ENCODE measurements at regions not wholly inside any gene's neighbourhood (a gene's known extent, or its start where the extent isn't known, plus 50 kb on each side); places are given as distances from the start of the nearest gene placed in this dataset.

- Mint-ChIP-seq H3K4me3 (ENCODE audit: unreplicated experiment) (no peak overlapping the region), H3K27ac (ENCODE audit: unreplicated experiment) (no peak overlapping the region), H3K4me1 (ENCODE audit: unreplicated experiment) (no peaks in the 10 kb centered on the region), H3K9me3 (ENCODE audit: unreplicated experiment) (no peaks in the 10 kb centered on the region), H3K27me3 (ENCODE audit: unreplicated experiment) (no peaks in the 10 kb centered on the region), H3K36me3 (ENCODE audit: unreplicated experiment) (no peaks in the 10 kb centered on the region)
- no peak for DNase-seq (ENCODE audit: extremely low spot score, unreplicated experiment)
- TF ChIP-seq CTCF (IDR thresholded peaks at IDR 0.05) = no peak
These were observed 531.5 kb downstream of the RNF144A start for GRCh38 chr2:7448578-7449264.

GRCh38 chr2:7449298-7449697 is 532.1 kb downstream of the RNF144A start:
- no peak for DNase-seq (ENCODE audit: extremely low spot score, unreplicated experiment)
- Mint-ChIP-seq H3K27me3 (ENCODE audit: unreplicated experiment) (no peaks in the 10 kb centered on the region), H3K9me3 (ENCODE audit: unreplicated experiment) (no peaks in the 10 kb centered on the region), H3K27ac (ENCODE audit: unreplicated experiment) (no peak overlapping the region), H3K4me1 (ENCODE audit: unreplicated experiment) (no peaks in the 10 kb centered on the region), H3K36me3 (ENCODE audit: unreplicated experiment) (no peaks in the 10 kb centered on the region), H3K4me3 (ENCODE audit: unreplicated experiment) (no peak overlapping the region)
- TF ChIP-seq CTCF (IDR thresholded peaks at IDR 0.05) = no peak

- DNase-seq (ENCODE audit: extremely low spot score, unreplicated experiment) = no peak
- H3K9me3 Mint-ChIP-seq (ENCODE audit: unreplicated experiment) = no peaks in the 10 kb centered on the region
- H3K36me3 Mint-ChIP-seq (ENCODE audit: unreplicated experiment) = no peaks in the 10 kb centered on the region
- H3K4me3 Mint-ChIP-seq (ENCODE audit: unreplicated experiment) = no peak overlapping the region
- TF ChIP-seq CTCF (IDR thresholded peaks at IDR 0.05) = no peak
- no peak overlapping the region for H3K27ac Mint-ChIP-seq (ENCODE audit: unreplicated experiment)
- H3K4me1 Mint-ChIP-seq (ENCODE audit: unreplicated experiment) = no peaks in the 10 kb centered on the region
- no peaks in the 10 kb centered on the region for H3K27me3 Mint-ChIP-seq (ENCODE audit: unreplicated experiment)
These were observed 533.1 kb downstream of the RNF144A start for GRCh38 chr2:7450188-7450832.

- no peak overlapping the region for H3K27ac Mint-ChIP-seq (ENCODE audit: unreplicated experiment)
- H3K4me3 Mint-ChIP-seq (ENCODE audit: unreplicated experiment) = no peak overlapping the region
- no peak for TF ChIP-seq CTCF (IDR thresholded peaks at IDR 0.05)
These were observed 533.6 kb downstream of the RNF144A start for GRCh38 chr2:7450833-7451190.

GRCh38 chr2:7452110-7452876 is 535.1 kb downstream of the RNF144A start:
- Mint-ChIP-seq H3K36me3 (ENCODE audit: unreplicated experiment) (no peaks in the 10 kb centered on the region), H3K4me1 (ENCODE audit: unreplicated experiment) (no peaks in the 10 kb centered on the region)

More at GRCh38 chr2:7450833-7451190, 533.6 kb downstream of the RNF144A start:
- no peaks in the 10 kb centered on the region for H3K27me3 Mint-ChIP-seq (ENCODE audit: unreplicated experiment)
- no peak for DNase-seq (ENCODE audit: extremely low spot score, unreplicated experiment)
- H3K9me3 Mint-ChIP-seq (ENCODE audit: unreplicated experiment) = no peaks in the 10 kb centered on the region
- no peaks in the 10 kb centered on the region for H3K4me1 Mint-ChIP-seq (ENCODE audit: unreplicated experiment)
- H3K36me3 Mint-ChIP-seq (ENCODE audit: unreplicated experiment) = no peaks in the 10 kb centered on the region

More at GRCh38 chr2:7452110-7452876, 535.1 kb downstream of the RNF144A start:
- Mint-ChIP-seq H3K9me3 (ENCODE audit: unreplicated experiment) (no peaks in the 10 kb centered on the region), H3K27ac (ENCODE audit: unreplicated experiment) (no peak overlapping the region), H3K4me3 (ENCODE audit: unreplicated experiment) (no peak overlapping the region), H3K27me3 (ENCODE audit: unreplicated experiment) (no peaks in the 10 kb centered on the region)
- no peak for DNase-seq (ENCODE audit: extremely low spot score, unreplicated experiment)
- no peak for TF ChIP-seq CTCF (IDR thresholded peaks at IDR 0.05)
